AG04449 (cell line): ENCODE measurements at regions not wholly inside any gene's neighbourhood (a gene's known extent, or its start where the extent isn't known, plus 50 kb on each side); places are given as distances from the start of the nearest gene placed in this dataset.

Experiments
- CTCF ChIA-PET: fragments of 350-600 bp; formaldehyde crosslinking; extraction: SDS; loops from one replicate; lab custom pipeline; 2021; ENCODE audit warnings: antibody characterized with exemption; lab: Yijun Ruan, JAX
- POLR2A ChIA-PET: fragments of 400-600, 350-600 bp; formaldehyde crosslinking; extraction: SDS; loops from one replicate; lab custom pipeline; 2020; ENCODE audit warnings: antibody characterized with exemption, inconsistent platforms; lab: Yijun Ruan, JAX
- DNase-seq: peaks from one replicate; pipeline ENCODE4 v3.0.0-alpha.2; 2010; ENCODE audit warnings: low read depth, low spot score
- H3K4me3 ChIP-seq: 2 replicates; pipeline ENCODE4 v1.5.1; 2011; ENCODE audit warnings: low read depth, mild to moderate bottlenecking, control low read depth, low read length
- TF ChIP-seq, protein P1 (sequence below): IDR thresholded peaks from one replicate; pipeline ENCODE4 v1.5.1; 2011; ENCODE audit warnings: mild to moderate bottlenecking, moderate library complexity, low read length, control low read depth, inconsistent platforms; ENCODE audit not compliant: insufficient read depth; ENCODE audit errors: missing control alignments

DNA sequence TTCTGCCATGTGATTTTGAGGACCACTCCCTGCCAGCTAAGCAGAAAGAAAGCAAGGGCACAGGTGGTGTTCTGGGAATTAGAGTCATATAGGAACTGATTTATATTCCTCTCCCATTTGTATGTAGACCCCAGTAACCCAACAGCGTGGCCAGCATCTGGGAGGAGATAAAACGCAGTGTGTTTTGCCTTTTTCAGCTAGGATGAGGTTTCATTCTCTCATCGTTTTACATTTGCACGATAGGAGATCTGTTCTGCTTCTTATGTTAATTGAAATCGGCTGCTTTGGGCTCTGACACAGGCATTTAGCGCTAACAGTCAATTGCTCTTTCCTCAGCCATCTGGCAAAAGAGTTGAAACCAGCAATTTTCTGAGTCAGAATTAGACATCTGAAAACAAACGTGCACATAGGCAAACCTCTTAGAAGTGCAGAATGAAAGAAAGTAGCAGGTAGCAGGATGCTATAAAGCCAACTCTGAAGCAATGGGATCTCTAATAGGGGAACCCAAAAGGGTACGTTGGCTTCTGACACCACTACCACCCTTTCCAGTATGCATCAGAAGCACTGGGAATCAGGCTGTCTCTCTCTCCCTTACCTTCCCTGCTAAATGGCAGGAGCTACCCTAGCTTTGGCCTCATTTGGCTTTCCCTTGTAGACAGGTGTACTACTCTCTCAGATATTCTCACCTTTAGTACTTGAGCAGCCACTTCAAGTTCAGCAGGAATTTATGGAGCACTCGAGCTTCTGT lies 219.1 kb downstream of the PHLDA1 start:
- peak overlapping the region; percentile 31 for H3K4me3 ChIP-seq
- ChIA-PET CTCF (interaction anchor here (1.2 to 1.6 kb wide), 2 partner anchors 9 to 285 kb away, joined by 3 to 5 read pairs; no protein-coding TSS in a partner anchor), POLR2A (no interaction called here)
- TF ChIP-seq, protein P1, sequence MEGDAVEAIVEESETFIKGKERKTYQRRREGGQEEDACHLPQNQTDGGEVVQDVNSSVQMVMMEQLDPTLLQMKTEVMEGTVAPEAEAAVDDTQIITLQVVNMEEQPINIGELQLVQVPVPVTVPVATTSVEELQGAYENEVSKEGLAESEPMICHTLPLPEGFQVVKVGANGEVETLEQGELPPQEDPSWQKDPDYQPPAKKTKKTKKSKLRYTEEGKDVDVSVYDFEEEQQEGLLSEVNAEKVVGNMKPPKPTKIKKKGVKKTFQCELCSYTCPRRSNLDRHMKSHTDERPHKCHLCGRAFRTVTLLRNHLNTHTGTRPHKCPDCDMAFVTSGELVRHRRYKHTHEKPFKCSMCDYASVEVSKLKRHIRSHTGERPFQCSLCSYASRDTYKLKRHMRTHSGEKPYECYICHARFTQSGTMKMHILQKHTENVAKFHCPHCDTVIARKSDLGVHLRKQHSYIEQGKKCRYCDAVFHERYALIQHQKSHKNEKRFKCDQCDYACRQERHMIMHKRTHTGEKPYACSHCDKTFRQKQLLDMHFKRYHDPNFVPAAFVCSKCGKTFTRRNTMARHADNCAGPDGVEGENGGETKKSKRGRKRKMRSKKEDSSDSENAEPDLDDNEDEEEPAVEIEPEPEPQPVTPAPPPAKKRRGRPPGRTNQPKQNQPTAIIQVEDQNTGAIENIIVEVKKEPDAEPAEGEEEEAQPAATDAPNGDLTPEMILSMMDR: no peak
- DNase-seq: peak; percentile 54

DNA sequence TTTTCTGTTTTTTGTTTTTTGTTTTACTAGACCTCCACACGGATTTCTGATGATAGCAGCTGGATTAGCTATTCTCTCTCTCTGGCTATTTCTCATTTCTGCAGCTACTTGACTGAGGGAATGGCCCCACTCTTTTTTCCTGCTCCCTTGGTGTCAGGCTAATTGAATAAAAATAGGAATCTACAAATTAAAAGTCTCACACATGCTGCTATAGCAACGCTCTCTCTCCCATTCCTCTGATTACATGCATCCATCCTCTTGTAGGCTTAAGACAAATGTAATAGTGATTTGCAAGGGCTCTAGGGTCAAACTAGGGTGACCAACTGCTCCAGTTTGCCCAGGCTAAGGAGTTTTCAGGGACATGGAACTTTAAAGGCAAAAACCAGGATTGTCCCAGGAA lies 221.8 kb downstream of the PHLDA1 start:
- H3K4me3 ChIP-seq: no peak overlapping the region
- POLR2A ChIA-PET: no interaction called here
- TF ChIP-seq, protein P1: no peak
- no peak for DNase-seq
- CTCF ChIA-PET: interaction anchor here (1.2 kb wide), 1 partner anchor 11 kb away, joined by 3 read pairs; no protein-coding TSS in a partner anchor

DNA sequence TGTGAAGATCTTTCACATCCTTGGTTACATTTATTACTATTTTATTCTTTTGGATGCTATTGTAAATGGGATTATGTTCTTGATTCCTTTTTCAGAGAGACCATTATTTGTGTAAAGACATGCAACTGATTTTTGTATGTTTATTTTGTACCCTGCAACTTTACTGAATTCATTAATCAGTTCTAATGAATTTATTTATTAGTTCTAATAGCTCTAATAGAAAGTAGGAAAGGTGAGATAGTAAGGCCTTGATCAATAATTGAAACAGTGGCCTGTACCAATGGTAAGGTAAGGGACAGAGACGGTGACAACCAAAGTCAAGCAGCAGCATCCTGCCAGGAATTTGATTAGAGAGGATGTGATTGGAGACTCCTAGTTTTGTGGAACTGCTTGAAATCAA lies 224.1 kb downstream of the PHLDA1 start:
- no peak overlapping the region for H3K4me3 ChIP-seq
- DNase-seq: no peak
- TF ChIP-seq, protein P1: no peak
- POLR2A ChIA-PET: no interaction called here
- CTCF ChIA-PET: no interaction called here

DNA sequence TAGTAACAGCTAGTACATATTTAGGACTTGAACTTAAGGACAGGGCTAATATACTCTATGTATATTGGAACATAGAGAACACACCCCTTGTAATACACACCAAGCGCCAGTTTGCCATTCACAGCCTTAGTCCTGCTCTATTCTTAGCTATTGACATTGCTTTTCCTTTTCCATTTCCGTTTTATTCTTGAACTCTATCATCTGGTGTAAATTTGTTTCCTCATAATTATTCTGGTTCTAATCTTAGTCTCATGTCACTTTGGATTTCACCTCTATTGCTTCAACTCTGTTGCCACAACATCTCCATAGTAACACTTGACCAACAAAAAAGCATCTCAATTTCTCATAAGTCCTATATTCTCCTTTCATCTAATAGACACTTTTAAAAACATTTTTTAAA lies 225.7 kb downstream of the PHLDA1 start:
- ChIA-PET CTCF (interaction anchor here (1.1 to 1.5 kb wide), 3 partner anchors 223 to 279 kb away, joined by 3 to 4 read pairs (median 3); partner anchors contain the start of gene PHLDA1), POLR2A (interaction anchor here (0.7 kb wide), 1 partner anchor 36 kb away, joined by 3 read pairs; no protein-coding TSS in a partner anchor)
- no peak for DNase-seq
- H3K4me3 ChIP-seq: no peak overlapping the region
- TF ChIP-seq, protein P1: no peak

DNA sequence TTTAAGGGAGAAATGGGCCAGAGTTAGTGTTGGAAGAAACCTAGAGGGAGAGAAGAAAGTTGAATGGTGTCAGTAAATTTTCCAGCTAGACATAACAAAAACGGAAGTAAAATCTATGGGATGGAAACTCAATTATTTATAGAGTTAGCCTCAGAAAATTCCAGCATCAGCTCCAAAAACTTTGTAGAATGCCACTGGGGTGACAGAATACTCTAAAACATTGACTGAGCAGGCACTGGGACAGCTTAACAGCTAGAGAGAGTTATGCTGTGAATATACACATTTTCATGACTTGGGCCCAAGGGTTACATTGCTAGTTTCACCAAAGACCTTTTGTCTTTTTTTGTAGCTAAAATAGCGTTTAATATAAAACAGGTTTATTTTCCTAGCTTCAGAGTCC lies 226.3 kb downstream of the PHLDA1 start:
- TF ChIP-seq, protein P1: no peak
- ChIA-PET POLR2A (interaction anchor here (0.7 kb wide), 1 partner anchor 35 kb away, joined by 3 read pairs; no protein-coding TSS in a partner anchor), CTCF (interaction anchor here (1.0 to 1.5 kb wide), 4 partner anchors 8 to 279 kb away, joined by 3 to 4 read pairs (median 4); partner anchors contain the start of gene PHLDA1)
- no peak overlapping the region for H3K4me3 ChIP-seq
- DNase-seq: no peak
